ENCODE measurements at regions not wholly inside any gene's neighbourhood (a gene's known extent, or its start where the extent isn't known, plus 50 kb on each side); places are given as distances from the start of the nearest gene placed in this dataset.
"Not testable (repeated sequence)": the region's sequence is repeated elsewhere in the genome, so short reads cannot be mapped to it uniquely, and the experiment has no call there.

- TF ChIP-seq POLR2AphosphoS5, POLR2A (IDR thresholded peaks at IDR 0.05): not testable (repeated sequence)
- TF ChIP-seq, protein P1, sequence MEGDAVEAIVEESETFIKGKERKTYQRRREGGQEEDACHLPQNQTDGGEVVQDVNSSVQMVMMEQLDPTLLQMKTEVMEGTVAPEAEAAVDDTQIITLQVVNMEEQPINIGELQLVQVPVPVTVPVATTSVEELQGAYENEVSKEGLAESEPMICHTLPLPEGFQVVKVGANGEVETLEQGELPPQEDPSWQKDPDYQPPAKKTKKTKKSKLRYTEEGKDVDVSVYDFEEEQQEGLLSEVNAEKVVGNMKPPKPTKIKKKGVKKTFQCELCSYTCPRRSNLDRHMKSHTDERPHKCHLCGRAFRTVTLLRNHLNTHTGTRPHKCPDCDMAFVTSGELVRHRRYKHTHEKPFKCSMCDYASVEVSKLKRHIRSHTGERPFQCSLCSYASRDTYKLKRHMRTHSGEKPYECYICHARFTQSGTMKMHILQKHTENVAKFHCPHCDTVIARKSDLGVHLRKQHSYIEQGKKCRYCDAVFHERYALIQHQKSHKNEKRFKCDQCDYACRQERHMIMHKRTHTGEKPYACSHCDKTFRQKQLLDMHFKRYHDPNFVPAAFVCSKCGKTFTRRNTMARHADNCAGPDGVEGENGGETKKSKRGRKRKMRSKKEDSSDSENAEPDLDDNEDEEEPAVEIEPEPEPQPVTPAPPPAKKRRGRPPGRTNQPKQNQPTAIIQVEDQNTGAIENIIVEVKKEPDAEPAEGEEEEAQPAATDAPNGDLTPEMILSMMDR (IDR thresholded peaks at IDR 0.05) = not testable (repeated sequence)
Observed at GRCh38 chr7:150048244-150049011, 174.7 kb downstream of the ATP6V0E2 start.
